DND-41 (cell line): ENCODE measurements at regions not wholly inside any gene's neighbourhood (a gene's known extent, or its start where the extent isn't known, plus 50 kb on each side); places are given as distances from the start of the nearest gene placed in this dataset.

Experiments used
- ATAC-seq: fragments of 200-7000 bp; cut with Tn5 transposase; 3 replicates; pipeline ENCODE4 v1.9.1; 2021; ENCODE audit warnings: low read depth; ENCODE audit not compliant: insufficient read depth
- DNase-seq: peaks from one replicate; pipeline ENCODE4 v3.0.0-alpha.2; 2020
- H2AFZ ChIP-seq: 2 replicates; pipeline ENCODE4 v1.6.0; 2012; ENCODE audit warnings: low read depth, low read length
- H3K27ac ChIP-seq: 2 replicates; pipeline ENCODE4 v1.5.1; 2012; ENCODE audit warnings: low read length, inconsistent platforms
- H3K27me3 ChIP-seq: fragments of 200-600 bp; sonication (generic); 2 replicates; pipeline ENCODE4 v1.6.0; 2012; ENCODE audit warnings: low read length, mild to moderate bottlenecking, inconsistent platforms; ENCODE audit not compliant: insufficient read depth, poor library complexity
- H3K36me3 ChIP-seq: 2 replicates; pipeline ENCODE4 v1.5.1; 2012; ENCODE audit warnings: low read length, inconsistent platforms; ENCODE audit not compliant: insufficient read depth
- H3K4me1 ChIP-seq: 2 replicates; pipeline ENCODE4 v1.5.1; 2012; ENCODE audit warnings: mild to moderate bottlenecking, low read length; ENCODE audit not compliant: insufficient read depth
- H3K4me2 ChIP-seq: 2 replicates; pipeline ENCODE4 v1.6.0; 2012; ENCODE audit warnings: mild to moderate bottlenecking, moderate library complexity, low read length, inconsistent platforms; ENCODE audit not compliant: insufficient read depth
- H3K4me3 ChIP-seq, 2 experiments: fragments of 200-600 bp in 1 of 2; shearing (Covaris generic) in 1 of 2; 2 replicates each; pipeline ENCODE4 v1.5.1; 2012 to 2016; ENCODE audit warnings: inconsistent platforms in 2 of 2, low read length in 2 of 2, mild to moderate bottlenecking in 2 of 2, low read depth in 1 of 2, moderate library complexity in 1 of 2
- H3K79me2 ChIP-seq: 2 replicates; pipeline ENCODE4 v1.6.0; 2012; ENCODE audit warnings: low read length, inconsistent platforms; ENCODE audit not compliant: insufficient read depth
- H3K9ac ChIP-seq: 2 replicates; pipeline ENCODE4 v1.6.0; 2012; ENCODE audit warnings: low read depth, mild to moderate bottlenecking, inconsistent platforms, low read length, moderate library complexity
- H3K9me3 ChIP-seq: 2 replicates; pipeline ENCODE4 v1.5.1; 2012; ENCODE audit warnings: low read length, moderate library complexity, mild to moderate bottlenecking, inconsistent platforms; ENCODE audit not compliant: insufficient read depth, severe bottlenecking
- H4K20me1 ChIP-seq: 2 replicates; pipeline ENCODE4 v1.6.0; 2012; ENCODE audit warnings: low read length; ENCODE audit not compliant: insufficient read depth
- EZH2 ChIP-seq: IDR thresholded peaks from 3 replicates; pipeline ENCODE4 v1.6.1; 2012; ENCODE audit warnings: borderline replicate concordance, low read depth, mild to moderate bottlenecking, moderate library complexity, low read length, inconsistent platforms; ENCODE audit not compliant: severe bottlenecking
- TF ChIP-seq, protein P1 (sequence below): IDR thresholded peaks from 2 replicates; pipeline ENCODE4 v1.5.1; 2012; ENCODE audit warnings: borderline replicate concordance, low read length, moderate library complexity, mild to moderate bottlenecking; ENCODE audit not compliant: poor library complexity, severe bottlenecking; ENCODE audit errors: extremely low read depth

DNA sequence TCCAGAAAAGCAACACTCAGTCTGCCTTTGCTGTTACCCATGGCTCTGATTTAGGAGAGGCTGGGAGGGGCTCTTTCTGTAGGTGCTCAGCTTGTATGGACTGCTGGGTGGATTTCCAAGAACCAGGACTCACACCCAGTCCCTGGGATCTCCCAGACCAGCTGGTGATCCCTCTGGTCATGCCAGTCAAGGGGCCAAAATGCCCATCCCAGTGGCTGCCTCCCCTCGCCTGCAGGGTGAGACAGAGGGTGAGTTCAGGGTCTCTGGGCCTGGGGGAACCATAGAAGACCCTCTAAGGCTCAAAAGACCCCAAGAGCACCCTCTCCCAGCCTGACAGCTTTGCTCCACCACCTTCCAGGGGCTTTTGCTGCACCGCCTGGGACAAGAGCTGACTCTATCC is 78.6 kb upstream of the MYL2 start:
- Histone ChIP-seq H3K4me1 (no peaks in the 10 kb centered on the region), H3K27ac (no peak overlapping the region), H4K20me1 (no peaks in the 10 kb centered on the region), H2AFZ (no peak overlapping the region), H3K79me2 (no peaks in the 10 kb centered on the region), H3K9me3 (peaks cover 18% of the 10 kb centered on the region), H3K9ac (no peak overlapping the region), H3K4me3 (no peak overlapping the region), H3K4me2 (no peak overlapping the region), H3K27me3 (no peaks in the 10 kb centered on the region), H3K36me3 (no peaks in the 10 kb centered on the region)
- DNase-seq (no peak), ATAC-seq (no peak)
- TF ChIP-seq, protein P1, sequence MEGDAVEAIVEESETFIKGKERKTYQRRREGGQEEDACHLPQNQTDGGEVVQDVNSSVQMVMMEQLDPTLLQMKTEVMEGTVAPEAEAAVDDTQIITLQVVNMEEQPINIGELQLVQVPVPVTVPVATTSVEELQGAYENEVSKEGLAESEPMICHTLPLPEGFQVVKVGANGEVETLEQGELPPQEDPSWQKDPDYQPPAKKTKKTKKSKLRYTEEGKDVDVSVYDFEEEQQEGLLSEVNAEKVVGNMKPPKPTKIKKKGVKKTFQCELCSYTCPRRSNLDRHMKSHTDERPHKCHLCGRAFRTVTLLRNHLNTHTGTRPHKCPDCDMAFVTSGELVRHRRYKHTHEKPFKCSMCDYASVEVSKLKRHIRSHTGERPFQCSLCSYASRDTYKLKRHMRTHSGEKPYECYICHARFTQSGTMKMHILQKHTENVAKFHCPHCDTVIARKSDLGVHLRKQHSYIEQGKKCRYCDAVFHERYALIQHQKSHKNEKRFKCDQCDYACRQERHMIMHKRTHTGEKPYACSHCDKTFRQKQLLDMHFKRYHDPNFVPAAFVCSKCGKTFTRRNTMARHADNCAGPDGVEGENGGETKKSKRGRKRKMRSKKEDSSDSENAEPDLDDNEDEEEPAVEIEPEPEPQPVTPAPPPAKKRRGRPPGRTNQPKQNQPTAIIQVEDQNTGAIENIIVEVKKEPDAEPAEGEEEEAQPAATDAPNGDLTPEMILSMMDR = no peak
- TF ChIP-seq EZH2 = no peak

DNA sequence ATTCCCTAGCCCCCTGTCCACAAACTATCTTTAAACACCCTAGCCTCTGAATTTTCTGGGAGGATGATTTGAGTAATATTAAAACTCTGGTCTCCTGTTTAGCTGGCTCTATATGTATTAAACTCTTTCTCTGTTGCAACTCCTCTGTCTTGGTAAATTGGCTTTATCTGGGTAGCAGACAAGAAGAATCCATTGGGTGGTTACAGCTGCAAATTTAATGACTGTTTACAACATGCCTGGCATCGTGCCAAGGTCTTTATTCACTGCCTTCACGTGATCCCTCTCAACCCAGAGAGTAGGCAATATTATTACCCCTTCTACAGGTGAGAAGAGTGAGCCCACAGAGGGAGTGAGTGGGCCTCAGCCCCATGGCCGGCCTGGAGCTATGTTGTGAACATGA is 77.8 kb upstream of the MYL2 start:
- no peak overlapping the region for H3K9ac ChIP-seq
- H3K4me3 ChIP-seq = no peak overlapping the region
- H3K27ac ChIP-seq = no peak overlapping the region
- no peak overlapping the region for H3K4me2 ChIP-seq
- H3K36me3 ChIP-seq = no peaks in the 10 kb centered on the region
- H3K79me2 ChIP-seq = no peaks in the 10 kb centered on the region
- TF ChIP-seq, protein P1 = no peak
- TF ChIP-seq EZH2 = no peak
- no peaks in the 10 kb centered on the region for H4K20me1 ChIP-seq
- DNase-seq (no peak), ATAC-seq (no peak)
- H3K9me3 ChIP-seq = peaks cover 18% of the 10 kb centered on the region
- no peaks in the 10 kb centered on the region for H3K27me3 ChIP-seq
- H2AFZ ChIP-seq = no peak overlapping the region
- H3K4me1 ChIP-seq = no peaks in the 10 kb centered on the region

DNA sequence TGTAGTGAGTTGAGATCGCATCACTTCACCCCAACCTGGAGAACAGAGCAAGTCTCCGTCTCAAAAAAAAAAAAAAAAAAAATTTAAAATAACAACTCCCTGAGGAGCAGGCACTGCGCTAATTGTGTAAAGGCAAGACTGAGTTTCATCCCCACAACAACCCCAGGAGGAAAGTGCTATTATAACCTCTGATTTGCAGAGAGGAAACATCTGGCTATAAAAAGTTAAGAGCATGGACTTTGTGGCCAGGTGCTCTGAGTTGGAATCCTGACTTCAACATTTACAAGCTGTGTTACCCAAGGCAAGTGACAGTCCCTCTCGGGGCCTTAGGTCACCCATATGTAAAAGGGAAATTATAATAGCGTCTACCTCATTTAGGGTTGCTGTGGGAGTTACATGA is 76.0 kb upstream of the MYL2 start:
- ATAC-seq (no peak), DNase-seq (no peak)
- H3K36me3 ChIP-seq = no peaks in the 10 kb centered on the region
- TF ChIP-seq, protein P1 = no peak
- no peak for TF ChIP-seq EZH2
- H2AFZ ChIP-seq = no peak overlapping the region
- H3K27me3 ChIP-seq = no peaks in the 10 kb centered on the region
- H4K20me1 ChIP-seq = no peaks in the 10 kb centered on the region
- no peak overlapping the region for H3K27ac ChIP-seq
- H3K79me2 ChIP-seq = no peaks in the 10 kb centered on the region
- H3K4me3 ChIP-seq = no peak overlapping the region
- no peak overlapping the region for H3K9ac ChIP-seq
- peaks cover 18% of the 10 kb centered on the region for H3K9me3 ChIP-seq
- H3K4me1 ChIP-seq = no peaks in the 10 kb centered on the region
- no peak overlapping the region for H3K4me2 ChIP-seq

GRCh38 chr12:110995615-110996014 is 75.2 kb upstream of the MYL2 start:
- no peaks in the 10 kb centered on the region for H3K36me3 ChIP-seq
- no peak overlapping the region for H3K9ac ChIP-seq
- H3K4me2 ChIP-seq = no peak overlapping the region
- H3K79me2 ChIP-seq = no peaks in the 10 kb centered on the region
- no peak for ATAC-seq
- no peaks in the 10 kb centered on the region for H3K27me3 ChIP-seq
- H4K20me1 ChIP-seq = no peaks in the 10 kb centered on the region
- no peak overlapping the region for H3K27ac ChIP-seq
- DNase-seq = no peak
- no peak overlapping the region for H2AFZ ChIP-seq
- H3K9me3 ChIP-seq = peaks cover 18% of the 10 kb centered on the region
- no peak for TF ChIP-seq EZH2
- TF ChIP-seq, protein P1 = no peak
- no peak overlapping the region for H3K4me3 ChIP-seq
- H3K4me1 ChIP-seq = no peaks in the 10 kb centered on the region
